Activated T-cell treated with anti-CD3 and anti-CD28 coated beads, Interleukin-2, amount 50 U/mL, for 72 hours (primary cell): ENCODE measurements at regions not wholly inside any gene's neighbourhood (a gene's known extent, or its start where the extent isn't known, plus 50 kb on each side); places are given as distances from the start of the nearest gene placed in this dataset.
A peak's percentile ranks its signal among the peaks of the same experiment; 100 is the strongest.

Experiments used
- ATAC-seq, 2 donors: fragments of 150-1000 bp; cut with Tn5 transposase; replicated peaks in 1 of 2; 2 replicates each; pipeline ENCODE4 v1.10.0; 2021; ENCODE audit warnings: moderate library complexity in 2 of 2, mild to moderate bottlenecking in 1 of 2
- DNase-seq, 2 donors: peaks; one replicate each; pipeline ENCODE4 v3.0.0; 2021 to 2022; ENCODE audit warnings: mixed read lengths in 1 of 2
- H3K27ac Mint-ChIP-seq: one replicate; pipeline ENCODE4 v1.8.0; 2022; ENCODE audit warnings: mild to moderate bottlenecking, moderate library complexity, mixed read lengths
- H3K27me3 Mint-ChIP-seq: one replicate; pipeline ENCODE4 v1.8.0; 2022; ENCODE audit warnings: low read depth, mixed read lengths
- H3K36me3 Mint-ChIP-seq, 2 donors: one replicate each; pipeline ENCODE4 v1.8.0; 2022; ENCODE audit warnings: mixed read lengths in 2 of 2, mild to moderate bottlenecking in 1 of 2; ENCODE audit not compliant: insufficient read depth in 2 of 2
- H3K4me1 Mint-ChIP-seq: one replicate; pipeline ENCODE4 v1.8.0; 2022; ENCODE audit warnings: low read depth, mixed read lengths
- H3K4me3 Mint-ChIP-seq, 2 donors: one replicate each; pipeline ENCODE4 v1.8.0; 2022; ENCODE audit warnings: mild to moderate bottlenecking in 2 of 2, mixed read lengths in 2 of 2, moderate library complexity in 2 of 2
- H3K9me3 Mint-ChIP-seq, 2 donors: one replicate each; pipeline ENCODE4 v1.8.0; 2022; ENCODE audit warnings: mixed read lengths in 2 of 2

DNA sequence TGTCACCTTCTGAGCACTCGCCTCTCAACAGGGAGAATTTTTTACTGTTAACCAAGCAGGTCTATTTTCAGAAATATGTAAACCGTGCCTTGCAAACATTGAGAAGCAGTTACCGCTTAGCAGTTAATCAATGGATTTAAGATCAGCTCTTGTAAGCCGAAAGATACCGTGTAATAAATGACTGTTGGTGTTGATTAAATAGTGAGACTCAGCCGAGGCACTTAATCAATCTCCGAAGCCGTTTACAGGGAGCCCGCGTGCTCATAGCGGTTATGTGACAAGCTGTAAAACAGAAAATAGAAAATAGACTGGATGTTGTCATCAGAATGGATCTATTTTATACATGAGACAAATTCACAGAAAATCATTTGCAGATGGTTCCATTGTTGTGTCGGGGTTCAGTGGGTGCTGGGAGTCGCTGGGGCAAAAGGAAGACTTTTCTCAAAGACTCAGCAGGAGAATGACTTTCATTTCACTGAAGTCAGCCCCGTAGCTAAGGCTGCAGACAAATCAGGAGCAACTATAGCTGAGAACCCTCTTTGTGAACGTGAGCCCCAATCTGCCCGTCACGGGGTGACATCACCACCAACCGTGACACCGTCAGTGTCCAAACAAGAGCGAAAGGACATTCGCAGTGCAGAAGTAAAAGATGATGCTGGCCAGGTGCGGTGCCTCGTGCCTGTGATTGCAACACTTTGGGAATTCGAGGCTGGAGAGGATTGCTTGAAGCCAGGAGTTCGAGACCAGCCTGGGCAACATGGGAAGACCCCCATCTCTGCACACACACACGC is 275.3 kb downstream of the CRLF2 start:
- DNase-seq (no peak), ATAC-seq (no peak)
- H3K9me3 Mint-ChIP-seq = no peaks in the 10 kb centered on the region
- H3K27ac Mint-ChIP-seq = no peak overlapping the region
- H3K27me3 Mint-ChIP-seq = peaks cover 20% of the 10 kb centered on the region
- H3K4me3 Mint-ChIP-seq = no peak overlapping the region
- no peaks in the 10 kb centered on the region for H3K36me3 Mint-ChIP-seq
- no peaks in the 10 kb centered on the region for H3K4me1 Mint-ChIP-seq

DNA sequence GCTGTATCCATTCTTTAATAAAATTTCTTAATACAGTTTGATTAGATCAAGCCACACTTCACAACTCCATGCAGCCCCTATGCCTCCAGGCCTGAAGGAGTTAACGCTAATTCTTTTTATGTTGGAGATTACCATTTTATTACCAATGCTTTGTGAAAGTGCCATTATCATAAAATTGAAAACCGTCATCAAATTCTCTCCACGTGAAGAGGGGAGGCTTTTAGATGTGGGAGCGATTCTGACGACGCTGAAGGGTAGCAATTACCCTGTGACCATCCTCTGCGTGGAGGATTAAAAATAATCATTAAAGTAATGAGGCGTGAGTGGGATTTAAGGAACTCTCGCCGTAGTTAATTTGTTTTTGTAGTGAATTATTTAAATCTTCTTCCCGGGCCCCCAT is 278.8 kb downstream of the CRLF2 start:
- Mint-ChIP-seq H3K4me1 (no peaks in the 10 kb centered on the region), H3K27me3 (no peaks in the 10 kb centered on the region), H3K36me3 (no peaks in the 10 kb centered on the region), H3K4me3 (no peak overlapping the region), H3K27ac (no peak overlapping the region), H3K9me3 (no peaks in the 10 kb centered on the region)
- DNase-seq = no peak
- no peak for ATAC-seq

DNA sequence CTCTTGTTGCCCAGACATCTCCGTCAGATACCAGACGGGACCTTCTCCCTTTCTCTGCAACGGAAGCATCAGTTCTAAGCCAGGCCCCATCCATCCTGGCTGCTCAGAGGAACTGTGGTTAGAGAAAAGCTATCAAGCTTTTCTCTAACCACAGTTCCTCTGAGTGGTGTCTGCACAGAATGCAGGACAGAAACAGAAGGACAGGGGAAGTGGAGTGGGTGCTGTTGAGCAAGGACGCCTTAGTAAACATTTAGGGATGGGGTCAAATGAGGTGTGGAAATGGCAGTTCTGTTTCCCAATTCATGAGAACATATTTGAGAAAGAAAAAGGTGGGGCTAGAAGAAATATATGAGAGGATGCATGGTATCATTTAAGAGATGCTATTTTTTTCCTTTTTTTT is 283.8 kb downstream of the CRLF2 start:
- no peaks in the 10 kb centered on the region for H3K4me1 Mint-ChIP-seq

DNA sequence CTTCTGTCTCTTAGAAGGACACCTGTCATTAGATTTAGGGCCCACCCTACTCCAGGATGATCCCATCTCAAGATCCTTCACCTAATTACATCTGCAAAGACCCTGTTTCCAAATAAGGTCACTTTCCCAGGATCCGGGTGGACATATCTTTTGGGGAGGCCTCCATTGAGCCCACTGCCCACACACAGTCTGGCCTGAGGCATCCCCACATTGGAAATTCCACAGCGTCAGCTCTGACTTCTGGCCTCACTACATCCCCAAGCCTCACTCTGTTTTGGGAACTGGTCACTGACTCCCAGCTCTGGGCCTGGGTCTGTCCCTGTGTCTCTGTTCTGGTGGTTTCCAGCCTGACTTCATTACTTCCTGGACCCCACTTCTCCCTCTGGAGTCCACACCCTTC is 285.5 kb downstream of the CRLF2 start:
- Mint-ChIP-seq H3K4me3 (no peak overlapping the region), H3K9me3 (no peaks in the 10 kb centered on the region), H3K27me3 (no peaks in the 10 kb centered on the region), H3K4me1 (no peaks in the 10 kb centered on the region), H3K27ac (no peak overlapping the region), H3K36me3 (no peaks in the 10 kb centered on the region)
- ATAC-seq (no peak), DNase-seq (no peak)

More for the DNA sequence above, 283.8 kb downstream of the CRLF2 start:
- Mint-ChIP-seq H3K27ac (no peak overlapping the region), H3K9me3 (no peaks in the 10 kb centered on the region), H3K36me3 (no peaks in the 10 kb centered on the region), H3K27me3 (no peaks in the 10 kb centered on the region), H3K4me3 (no peak overlapping the region)
- ATAC-seq = no peak
- no peak for DNase-seq

DNA sequence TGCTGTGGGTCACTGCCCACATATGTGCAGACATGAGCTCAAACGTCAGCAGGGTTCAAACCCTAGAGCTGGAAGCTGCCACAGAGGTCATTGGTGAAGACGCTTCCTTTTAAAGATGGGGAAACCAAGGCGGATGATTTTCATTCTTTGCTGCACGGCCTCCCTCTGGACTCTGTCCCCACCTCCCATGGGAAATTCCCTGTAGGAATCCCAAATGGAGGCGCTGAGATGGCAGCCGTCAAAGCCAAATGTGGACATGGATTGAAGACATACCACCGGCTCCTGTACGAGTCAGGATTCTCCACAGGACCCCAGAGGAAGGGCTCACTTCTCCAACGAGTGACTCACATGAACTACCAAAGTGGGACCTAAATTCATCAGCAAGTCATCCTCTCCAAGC is 286.4 kb downstream of the CRLF2 start:
- ATAC-seq (no peak), DNase-seq (no peak)
- no peaks in the 10 kb centered on the region for H3K9me3 Mint-ChIP-seq
- H3K4me3 Mint-ChIP-seq = no peak overlapping the region
- no peaks in the 10 kb centered on the region for H3K27me3 Mint-ChIP-seq
- H3K27ac Mint-ChIP-seq = no peak overlapping the region
- H3K4me1 Mint-ChIP-seq = no peaks in the 10 kb centered on the region
- H3K36me3 Mint-ChIP-seq = no peaks in the 10 kb centered on the region

DNA sequence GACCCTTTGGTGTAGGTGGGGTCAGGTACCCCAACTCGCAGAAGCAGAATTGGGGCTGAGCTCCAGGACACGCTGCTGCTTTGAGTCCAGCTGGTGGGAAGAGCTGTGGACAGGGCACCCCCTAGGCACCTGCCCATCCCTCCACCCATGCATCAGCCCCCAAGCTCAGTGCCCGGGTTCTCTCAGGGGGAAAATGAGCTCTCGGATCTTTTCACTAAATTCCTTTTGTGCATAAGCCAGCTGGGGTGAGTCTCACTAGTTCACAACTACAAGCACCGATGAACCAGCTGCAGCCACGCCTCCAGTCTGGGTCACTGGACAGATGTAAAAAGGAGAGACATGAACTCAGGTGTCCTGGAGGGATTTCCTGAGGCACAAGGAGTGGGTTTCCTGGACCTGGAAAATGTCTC is 286.8 kb downstream of the CRLF2 start:
- H3K9me3 Mint-ChIP-seq = no peaks in the 10 kb centered on the region
- no peak for DNase-seq
- H3K4me3 Mint-ChIP-seq = no peak overlapping the region
- no peak overlapping the region for H3K27ac Mint-ChIP-seq
- no peaks in the 10 kb centered on the region for H3K27me3 Mint-ChIP-seq
- no peak for ATAC-seq
- no peaks in the 10 kb centered on the region for H3K4me1 Mint-ChIP-seq
- H3K36me3 Mint-ChIP-seq = no peaks in the 10 kb centered on the region

DNA sequence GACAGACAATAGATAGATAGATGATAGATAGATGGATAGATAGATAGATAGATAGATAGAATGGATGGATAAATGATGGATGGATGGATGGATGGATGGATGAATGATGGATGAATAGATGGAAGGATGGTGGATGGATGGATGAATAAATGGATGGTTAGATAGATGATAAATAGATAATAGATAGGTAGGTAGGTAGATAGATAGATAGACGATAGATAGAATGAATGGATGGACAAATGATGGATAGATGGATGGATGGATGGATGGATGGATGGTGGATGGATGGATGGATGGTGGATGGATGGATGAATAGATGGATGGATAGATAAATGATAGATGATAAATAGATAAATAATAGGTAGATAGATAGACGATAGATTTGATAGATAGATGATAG is 287.4 kb downstream of the CRLF2 start:
- Mint-ChIP-seq H3K4me3 (no peak overlapping the region), H3K36me3 (no peaks in the 10 kb centered on the region), H3K27me3 (no peaks in the 10 kb centered on the region), H3K27ac (no peak overlapping the region), H3K4me1 (no peaks in the 10 kb centered on the region), H3K9me3 (no peaks in the 10 kb centered on the region)
- ATAC-seq (no peak), DNase-seq (no peak)

DNA sequence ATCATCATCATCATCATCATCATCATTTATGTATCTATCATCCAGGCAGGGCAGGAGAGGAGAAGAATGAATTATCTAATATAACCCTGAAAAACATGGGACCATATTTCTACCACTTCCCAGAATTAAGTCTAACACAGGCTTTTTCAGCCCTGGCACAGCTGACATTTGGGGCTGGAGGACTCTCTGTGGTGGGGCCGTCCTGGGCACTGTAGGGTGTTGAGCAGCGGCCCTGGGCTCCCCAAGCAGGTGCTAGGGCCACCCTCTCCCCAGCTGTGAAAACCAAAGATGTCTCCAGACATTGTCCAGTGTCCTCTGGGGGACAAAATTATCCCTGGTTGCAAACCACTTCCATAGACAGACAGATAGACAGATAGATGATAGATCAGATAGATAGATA is 288.4 kb downstream of the CRLF2 start:
- H3K36me3 Mint-ChIP-seq = no peaks in the 10 kb centered on the region
- H3K27me3 Mint-ChIP-seq = no peaks in the 10 kb centered on the region
- H3K9me3 Mint-ChIP-seq = no peaks in the 10 kb centered on the region
- no peak overlapping the region for H3K27ac Mint-ChIP-seq
- no peak for DNase-seq
- no peak overlapping the region for H3K4me3 Mint-ChIP-seq
- no peak for ATAC-seq
- H3K4me1 Mint-ChIP-seq = no peaks in the 10 kb centered on the region

DNA sequence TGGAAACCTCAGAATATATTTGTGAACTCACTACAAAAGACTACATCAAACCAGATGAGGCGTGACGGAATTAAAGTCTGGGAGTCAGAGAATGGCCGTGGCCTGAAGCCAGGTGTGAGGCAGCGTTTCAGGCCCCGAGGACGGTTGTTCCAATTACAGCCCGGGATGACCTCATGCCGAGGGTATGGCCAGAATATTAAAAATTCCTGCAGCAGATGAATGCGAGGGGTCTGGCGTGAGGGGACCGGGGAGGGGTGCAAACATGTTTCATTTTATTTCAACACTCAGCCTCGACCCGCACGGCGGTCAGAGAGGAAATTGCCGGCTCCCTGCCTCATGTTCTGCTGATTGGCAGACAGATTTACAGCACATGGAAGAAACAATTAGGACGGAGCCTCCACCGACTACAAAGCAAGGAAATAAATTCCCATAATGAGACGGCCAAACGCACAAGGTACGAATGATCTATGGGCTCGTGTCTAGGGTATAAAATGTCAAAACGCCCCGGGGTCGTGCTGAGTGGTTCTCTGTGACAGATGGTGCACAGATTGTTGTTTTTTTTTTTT is 289.7 kb downstream of the SHOX start:
- DNase-seq (no peak), ATAC-seq (no peak)
- H3K9me3 Mint-ChIP-seq = no peaks in the 10 kb centered on the region
- H3K4me3 Mint-ChIP-seq = no peak overlapping the region
- H3K27me3 Mint-ChIP-seq = no peaks in the 10 kb centered on the region
- no peak overlapping the region for H3K27ac Mint-ChIP-seq
- no peaks in the 10 kb centered on the region for H3K4me1 Mint-ChIP-seq
- no peaks in the 10 kb centered on the region for H3K36me3 Mint-ChIP-seq

DNA sequence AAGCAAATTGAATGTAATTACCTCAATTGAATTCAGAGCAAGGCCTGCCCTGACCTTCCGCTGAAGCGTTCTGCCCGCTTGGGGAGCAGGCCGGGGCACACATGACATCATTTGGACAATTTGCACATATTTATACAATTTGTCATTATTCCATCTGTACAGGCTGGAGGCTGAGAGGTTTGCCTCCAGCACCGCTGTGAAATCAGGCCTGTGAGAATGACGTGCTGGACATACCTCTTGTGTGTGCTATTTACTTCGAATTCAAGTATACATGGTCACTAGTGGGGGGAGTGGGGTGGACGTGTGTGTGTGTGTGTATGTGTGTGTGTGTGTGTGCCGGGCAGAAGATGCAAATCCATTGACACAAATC is 285.6 kb downstream of the SHOX start:
- no peak for DNase-seq
- H3K4me3 Mint-ChIP-seq = no peak overlapping the region
- H3K4me1 Mint-ChIP-seq = no peaks in the 10 kb centered on the region
- H3K36me3 Mint-ChIP-seq = no peaks in the 10 kb centered on the region
- H3K27ac Mint-ChIP-seq = no peak overlapping the region
- peaks cover 0 to 4% of the 10 kb centered on the region in 2 donors for H3K9me3 Mint-ChIP-seq
- H3K27me3 Mint-ChIP-seq = no peaks in the 10 kb centered on the region
- ATAC-seq = peak in 1 of 2 donors; percentile 4

DNA sequence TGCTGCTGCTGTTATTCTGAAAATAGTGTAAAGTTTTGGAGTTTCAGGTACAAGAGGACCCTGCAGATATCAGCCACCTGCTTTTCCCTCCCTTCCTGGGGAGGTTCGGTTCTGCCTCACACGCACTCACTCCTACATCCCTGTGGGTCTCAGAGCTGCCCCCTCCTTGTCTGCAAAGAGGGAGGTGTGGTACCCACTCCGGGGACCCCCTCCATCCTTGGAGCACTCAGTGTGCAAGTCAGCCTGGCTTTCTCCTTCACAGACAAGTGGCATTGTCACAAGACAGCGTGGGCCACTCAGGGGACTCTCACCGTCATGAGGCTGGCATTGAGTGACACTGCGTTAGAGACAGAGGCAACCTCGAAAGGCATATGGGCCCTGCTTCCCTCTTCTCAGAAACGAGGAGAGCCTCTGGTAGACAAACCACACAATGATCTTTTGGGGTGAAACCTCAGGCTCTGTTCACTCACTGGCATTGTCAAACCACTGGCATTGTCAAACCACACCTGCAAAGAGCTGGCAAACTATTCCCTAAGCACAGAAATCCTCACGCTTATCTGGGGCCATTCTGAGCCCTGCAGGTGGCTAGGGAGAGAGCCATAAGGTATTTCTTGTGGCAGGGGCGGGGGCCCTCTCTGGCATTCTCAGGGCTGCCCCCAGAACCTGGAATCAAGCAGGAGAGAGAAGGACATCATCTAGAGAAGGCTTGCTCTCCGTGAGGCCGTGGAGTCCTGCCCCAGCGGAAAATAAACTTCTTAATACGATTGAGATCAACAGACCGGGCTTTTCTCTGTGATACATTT is 285.0 kb downstream of the SHOX start:
- no peaks in the 10 kb centered on the region for H3K27me3 Mint-ChIP-seq
- ATAC-seq (peak; percentile 85 to 90), DNase-seq (peak; percentile 8 to 35)
- H3K36me3 Mint-ChIP-seq = no peaks in the 10 kb centered on the region
- peaks cover 0 to 4% of the 10 kb centered on the region in 2 donors for H3K9me3 Mint-ChIP-seq
- H3K4me1 Mint-ChIP-seq = no peaks in the 10 kb centered on the region
- H3K4me3 Mint-ChIP-seq = no peak overlapping the region
- no peak overlapping the region for H3K27ac Mint-ChIP-seq

DNA sequence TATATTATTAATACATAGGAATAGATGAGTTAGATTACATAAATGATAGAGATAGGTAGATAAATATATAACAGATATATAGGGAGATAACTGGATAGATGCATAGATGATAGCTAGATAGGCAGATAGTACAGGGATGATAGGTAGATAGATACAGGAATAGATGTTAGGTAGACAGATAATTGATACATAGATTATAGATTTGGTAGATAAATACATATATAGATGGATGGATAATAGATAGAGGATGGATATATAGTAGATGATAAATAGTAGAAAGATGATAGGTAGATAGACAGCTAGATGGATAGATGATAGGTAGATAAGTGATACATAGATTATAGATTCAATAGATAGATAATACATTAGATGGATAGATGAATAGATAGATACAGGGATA is 283.6 kb downstream of the SHOX start:
- Mint-ChIP-seq H3K36me3 (no peaks in the 10 kb centered on the region), H3K4me1 (no peaks in the 10 kb centered on the region), H3K9me3 (peaks cover under 1 to 4% of the 10 kb centered on the region in 2 donors), H3K27ac (peak overlapping the region; percentile 92), H3K4me3 (no peak overlapping the region), H3K27me3 (no peaks in the 10 kb centered on the region)
- ATAC-seq = no peak
- DNase-seq = no peak

DNA sequence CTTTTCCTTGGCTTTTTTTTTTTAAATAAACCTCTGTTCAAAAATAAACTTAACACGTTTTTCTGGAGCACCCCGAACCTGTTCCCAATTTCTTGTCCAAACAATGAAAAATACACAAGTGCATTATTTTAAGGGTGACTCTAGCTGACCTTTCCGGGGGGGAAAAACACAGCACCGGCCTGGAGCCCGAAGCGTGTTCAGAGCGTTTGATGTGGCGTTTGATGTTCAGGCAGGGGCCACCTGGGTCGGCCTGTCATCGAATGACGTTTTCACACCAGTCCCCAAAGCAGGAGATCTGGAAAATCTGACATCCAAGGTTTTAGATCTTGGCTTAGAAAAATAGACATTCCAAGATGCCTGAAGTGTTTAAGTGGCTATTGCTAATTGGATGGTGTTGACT is 282.1 kb downstream of the SHOX start:
- ATAC-seq (no peak), DNase-seq (no peak)
- H3K27ac Mint-ChIP-seq = no peak overlapping the region
- H3K4me3 Mint-ChIP-seq = no peak overlapping the region
- no peaks in the 10 kb centered on the region for H3K4me1 Mint-ChIP-seq
- no peaks in the 10 kb centered on the region for H3K27me3 Mint-ChIP-seq
- H3K36me3 Mint-ChIP-seq = no peaks in the 10 kb centered on the region
- H3K9me3 Mint-ChIP-seq = peaks cover 3 to 4% of the 10 kb centered on the region in 2 donors
